MM.1S (cell line): ENCODE measurements at regions not wholly inside any gene's neighbourhood (a gene's known extent, or its start where the extent isn't known, plus 50 kb on each side); places are given as distances from the start of the nearest gene placed in this dataset.

Experiments used
- EZH2 ChIP-seq: fragments of 300-600 bp; sonication (generic); optimal IDR thresholded peaks from 2 replicates; pipeline ENCODE3; 2017; ENCODE audit warnings: low read depth, mild to moderate bottlenecking, antibody characterized with exemption, low read length, mixed read lengths
- EZH2phosphoT487 ChIP-seq: fragments of 300-600 bp; sonication (generic); IDR thresholded peaks from 2 replicates; pipeline ENCODE4 v1.6.1; 2018; ENCODE audit warnings: antibody characterized with exemption, low read length
- TF ChIP-seq, protein P1 (sequence below): fragments of 300-600 bp; sonication (generic); IDR thresholded peaks from 2 replicates; pipeline ENCODE4 v1.5.1; 2016; ENCODE audit warnings: antibody characterized with exemption, low read length, mixed read lengths

DNA sequence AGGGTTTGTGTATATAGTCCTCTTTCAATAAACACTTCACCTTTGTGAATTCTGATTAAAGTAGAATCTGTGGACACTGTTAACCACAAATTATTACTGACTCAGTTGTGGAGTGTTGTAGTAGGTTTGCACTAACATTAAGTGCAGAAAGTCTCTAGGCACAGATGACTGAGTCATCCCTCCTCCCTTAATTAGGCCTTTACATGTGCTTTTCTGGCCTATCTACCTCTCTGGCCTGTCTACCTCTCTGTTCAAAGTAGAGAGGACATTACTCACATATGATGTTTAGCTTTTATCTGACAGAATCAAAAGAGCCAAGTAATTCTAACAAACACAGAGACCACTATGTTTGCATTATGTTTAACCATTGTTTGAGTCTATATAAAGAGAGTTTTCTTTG is 783.0 kb downstream of the TENT5A start:
- TF ChIP-seq, protein P1, sequence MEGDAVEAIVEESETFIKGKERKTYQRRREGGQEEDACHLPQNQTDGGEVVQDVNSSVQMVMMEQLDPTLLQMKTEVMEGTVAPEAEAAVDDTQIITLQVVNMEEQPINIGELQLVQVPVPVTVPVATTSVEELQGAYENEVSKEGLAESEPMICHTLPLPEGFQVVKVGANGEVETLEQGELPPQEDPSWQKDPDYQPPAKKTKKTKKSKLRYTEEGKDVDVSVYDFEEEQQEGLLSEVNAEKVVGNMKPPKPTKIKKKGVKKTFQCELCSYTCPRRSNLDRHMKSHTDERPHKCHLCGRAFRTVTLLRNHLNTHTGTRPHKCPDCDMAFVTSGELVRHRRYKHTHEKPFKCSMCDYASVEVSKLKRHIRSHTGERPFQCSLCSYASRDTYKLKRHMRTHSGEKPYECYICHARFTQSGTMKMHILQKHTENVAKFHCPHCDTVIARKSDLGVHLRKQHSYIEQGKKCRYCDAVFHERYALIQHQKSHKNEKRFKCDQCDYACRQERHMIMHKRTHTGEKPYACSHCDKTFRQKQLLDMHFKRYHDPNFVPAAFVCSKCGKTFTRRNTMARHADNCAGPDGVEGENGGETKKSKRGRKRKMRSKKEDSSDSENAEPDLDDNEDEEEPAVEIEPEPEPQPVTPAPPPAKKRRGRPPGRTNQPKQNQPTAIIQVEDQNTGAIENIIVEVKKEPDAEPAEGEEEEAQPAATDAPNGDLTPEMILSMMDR: no peak
- TF ChIP-seq EZH2: no peak
- no peak for TF ChIP-seq EZH2phosphoT487
